Gastroesophageal sphincter (tissue), 4 donors: ENCODE measurements at regions not wholly inside any gene's neighbourhood (a gene's known extent, or its start where the extent isn't known, plus 50 kb on each side); places are given as distances from the start of the nearest gene placed in this dataset.

Source experiments
- ATAC-seq: fragments of 150-250 bp; one replicate; pipeline ENCODE4 v1.9.1; 2016; ENCODE audit warnings: mild to moderate bottlenecking, moderate library complexity
- H3K27ac ChIP-seq, 4 donors: fragments of 200-600 bp; sonication (generic) in 3 of 4; 1 replicate in 3 of 4; 2 replicates in 1 of 4; pipeline ENCODE4 v1.5.1; 2016 to 2019
- H3K27me3 ChIP-seq: fragments of 200-600 bp; sonication (generic); one replicate; pipeline ENCODE4 v1.5.1; 2019
- H3K36me3 ChIP-seq, 2 donors: fragments of 200-600 bp; sonication (generic); one replicate each; pipeline ENCODE4 v1.5.1; 2019; ENCODE audit warnings: control low read depth in 1 of 2
- H3K4me1 ChIP-seq, 3 donors: fragments of 200-600 bp; sonication (generic); 1 replicate in 2 of 3; 2 replicates in 1 of 3; pipeline ENCODE4 v1.5.1; 2016 to 2019; ENCODE audit warnings: control low read depth in 2 of 3
- H3K4me3 ChIP-seq, 2 donors: fragments of 200-600 bp; sonication (generic); one replicate each; pipeline ENCODE4 v1.5.1; 2019; ENCODE audit warnings: mild to moderate bottlenecking in 1 of 2, moderate library complexity in 1 of 2
- H3K9me3 ChIP-seq, 3 donors: fragments of 200-600 bp; sonication (generic); one replicate each; pipeline ENCODE4 v1.5.1; 2017 to 2019; ENCODE audit warnings: control low read depth in 2 of 3
- EP300 ChIP-seq: sonication (generic); formaldehyde crosslinking; IDR thresholded peaks from one replicate; pipeline ENCODE4 v1.6.1; 2017; ENCODE audit warnings: antibody characterized with exemption, mild to moderate bottlenecking
- POLR2A ChIP-seq, 2 donors: fragments of 450-650 bp; IDR thresholded peaks; one replicate each; pipeline ENCODE4 v1.6.1; 2017; ENCODE audit warnings: antibody characterized with exemption in 2 of 2, mild to moderate bottlenecking in 2 of 2, moderate library complexity in 1 of 2
- POLR2AphosphoS5 ChIP-seq: sonication (generic); formaldehyde crosslinking; IDR thresholded peaks from one replicate; pipeline ENCODE4 v1.6.1; 2017; ENCODE audit warnings: antibody characterized with exemption
- WGBS, 2 donors: methylation state at CpG; one replicate each; pipeline ENCODE4 v1.1.5; 2018; ENCODE audit warnings: low coverage in 1 of 2; 5-methylcytosine and 5-hydroxymethylcytosine counted together
- TF ChIP-seq, protein P1 (sequence below), 4 experiments: fragments of 200-600 bp in 2 of 4; fragments of 450-650 bp in 2 of 4; sonication (generic) in 1 of 4; IDR thresholded peaks; one replicate each; pipeline ENCODE4 v1.5.1; 2017 to 2019; ENCODE audit warnings: antibody characterized with exemption in 4 of 4, mild to moderate bottlenecking in 2 of 4, moderate library complexity in 2 of 4

DNA sequence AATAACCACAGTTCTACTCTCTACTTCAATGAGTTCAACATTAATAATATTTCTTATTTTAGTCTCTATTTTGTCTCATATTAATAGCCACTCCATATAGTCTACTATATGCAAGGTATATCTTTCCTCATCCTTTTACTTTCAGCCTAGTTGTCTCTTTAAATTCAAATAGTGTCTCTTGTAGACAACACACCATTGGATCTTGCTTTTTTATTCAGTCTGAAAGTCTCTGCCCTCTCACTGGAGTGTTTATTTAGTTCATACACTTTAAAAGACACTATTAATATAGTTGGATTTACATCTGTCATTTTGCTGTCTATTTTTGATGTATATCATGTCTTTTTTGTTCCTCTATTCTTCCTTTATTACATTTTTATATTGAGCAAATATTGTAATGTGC lies 103.5 kb downstream of the RFPL4B start:
- Histone ChIP-seq H3K27me3 (no peaks in the 10 kb centered on the region), H3K27ac (no peak overlapping the region), H3K4me1 (no peaks in the 10 kb centered on the region), H3K4me3 (no peak overlapping the region), H3K36me3 (no peaks in the 10 kb centered on the region), H3K9me3 (peaks cover 0 to 14% (median 0%) of the 10 kb centered on the region in 3 donors)
- no peak for ATAC-seq
- TF ChIP-seq POLR2A (IDR thresholded peaks at IDR 0.05) (no peak), POLR2AphosphoS5 (no peak), EP300 (no peak)
- TF ChIP-seq, protein P1, sequence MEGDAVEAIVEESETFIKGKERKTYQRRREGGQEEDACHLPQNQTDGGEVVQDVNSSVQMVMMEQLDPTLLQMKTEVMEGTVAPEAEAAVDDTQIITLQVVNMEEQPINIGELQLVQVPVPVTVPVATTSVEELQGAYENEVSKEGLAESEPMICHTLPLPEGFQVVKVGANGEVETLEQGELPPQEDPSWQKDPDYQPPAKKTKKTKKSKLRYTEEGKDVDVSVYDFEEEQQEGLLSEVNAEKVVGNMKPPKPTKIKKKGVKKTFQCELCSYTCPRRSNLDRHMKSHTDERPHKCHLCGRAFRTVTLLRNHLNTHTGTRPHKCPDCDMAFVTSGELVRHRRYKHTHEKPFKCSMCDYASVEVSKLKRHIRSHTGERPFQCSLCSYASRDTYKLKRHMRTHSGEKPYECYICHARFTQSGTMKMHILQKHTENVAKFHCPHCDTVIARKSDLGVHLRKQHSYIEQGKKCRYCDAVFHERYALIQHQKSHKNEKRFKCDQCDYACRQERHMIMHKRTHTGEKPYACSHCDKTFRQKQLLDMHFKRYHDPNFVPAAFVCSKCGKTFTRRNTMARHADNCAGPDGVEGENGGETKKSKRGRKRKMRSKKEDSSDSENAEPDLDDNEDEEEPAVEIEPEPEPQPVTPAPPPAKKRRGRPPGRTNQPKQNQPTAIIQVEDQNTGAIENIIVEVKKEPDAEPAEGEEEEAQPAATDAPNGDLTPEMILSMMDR (IDR thresholded peaks at IDR 0.05), result no peak

DNA sequence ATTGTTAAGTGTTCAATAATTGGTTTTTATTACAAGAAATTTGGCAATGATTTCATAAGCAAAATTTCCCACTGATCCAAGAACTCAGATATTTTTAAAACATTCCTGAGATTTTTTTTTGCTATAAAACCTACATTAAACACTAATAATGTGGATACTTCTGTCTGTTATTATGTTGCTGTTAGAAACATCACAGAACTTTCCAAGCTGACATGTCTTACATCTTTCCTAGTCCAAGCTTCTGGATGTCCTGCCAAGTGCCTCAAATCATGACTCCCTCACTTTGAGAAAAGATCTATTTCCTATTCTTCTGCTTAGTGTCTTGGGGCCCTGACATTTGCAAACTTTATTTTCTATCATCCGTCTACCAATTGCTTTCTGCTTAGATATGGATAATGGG lies 110.8 kb downstream of the RFPL4B start:
- peaks cover 0 to 1% (median 0%) of the 10 kb centered on the region in 3 donors for H3K9me3 ChIP-seq
- no peak for TF ChIP-seq POLR2AphosphoS5
- TF ChIP-seq, protein P1 (IDR thresholded peaks at IDR 0.05), result no peak
- no peak overlapping the region for H3K27ac ChIP-seq
- 56% methylated on average over 1 of the region's 1 CpG; no CpG with 5 or more reads in 1 of the 2 donors for WGBS, 2 donors
- no peaks in the 10 kb centered on the region for H3K36me3 ChIP-seq
- no peaks in the 10 kb centered on the region for H3K4me1 ChIP-seq
- no peak overlapping the region for H3K4me3 ChIP-seq
- ATAC-seq, result no peak
- no peaks in the 10 kb centered on the region for H3K27me3 ChIP-seq

GRCh38 chr6:112459758-112460304 lies 112.7 kb downstream of the RFPL4B start:
- Histone ChIP-seq H3K27me3 (no peaks in the 10 kb centered on the region), H3K36me3 (no peaks in the 10 kb centered on the region), H3K4me1 (no peaks in the 10 kb centered on the region), H3K9me3 (no peaks in the 10 kb centered on the region), H3K27ac (no peak overlapping the region), H3K4me3 (no peak overlapping the region)
- 0 to 13% methylated on average over 2 of the region's 2 CpGs for WGBS, 2 donors
- no peak for ATAC-seq
- no peak for TF ChIP-seq EP300
- no peak for TF ChIP-seq POLR2A (IDR thresholded peaks at IDR 0.05)
- TF ChIP-seq POLR2AphosphoS5, result no peak
- TF ChIP-seq, protein P1 (IDR thresholded peaks at IDR 0.05), result no peak

GRCh38 chr6:112464901-112465665 lies 118.0 kb downstream of the RFPL4B start:
- WGBS, 2 donors, result 59 to 74% methylated on average over 6 to 8 of the region's 8 CpGs
- ATAC-seq, result no peak
- TF ChIP-seq EP300, result no peak
- Histone ChIP-seq H3K36me3 (no peaks in the 10 kb centered on the region), H3K27ac (no peak overlapping the region), H3K9me3 (no peaks in the 10 kb centered on the region), H3K27me3 (no peaks in the 10 kb centered on the region), H3K4me1 (no peaks in the 10 kb centered on the region), H3K4me3 (no peak overlapping the region)

- H3K36me3 ChIP-seq, result no peaks in the 10 kb centered on the region
- no peak overlapping the region for H3K27ac ChIP-seq
- no peaks in the 10 kb centered on the region for H3K9me3 ChIP-seq
- H3K4me1 ChIP-seq, result no peaks in the 10 kb centered on the region
- 46 to 100% methylated on average over 1 of the region's 1 CpG for WGBS, 2 donors
- no peak overlapping the region for H3K4me3 ChIP-seq
- TF ChIP-seq POLR2A (IDR thresholded peaks at IDR 0.05), result no peak
- TF ChIP-seq POLR2AphosphoS5, result no peak
- TF ChIP-seq, protein P1 (IDR thresholded peaks at IDR 0.05), result no peak
- no peak for TF ChIP-seq EP300
- H3K27me3 ChIP-seq, result no peaks in the 10 kb centered on the region
- ATAC-seq, result no peak
Measured at GRCh38 chr6:112466373-112467151, 119.4 kb downstream of the RFPL4B start.
